OCI-LY3 (cell line): ENCODE measurements at regions not wholly inside any gene's neighbourhood (a gene's known extent, or its start where the extent isn't known, plus 50 kb on each side); places are given as distances from the start of the nearest gene placed in this dataset.
"Not testable (repeated sequence)": the region's sequence is repeated elsewhere in the genome, so short reads cannot be mapped to it uniquely, and the experiment has no call there.

Experiments used
- H2AFZ ChIP-seq: fragments of 200-600, 300-600 bp; shearing (Covaris generic); 2 replicates; pipeline ENCODE4 v1.6.0; 2014; ENCODE audit warnings: antibody characterized with exemption, low read depth, low read length
- H3K27ac ChIP-seq: fragments of 200-600, 300-600 bp; sonication (generic); 2 replicates; pipeline ENCODE4 v1.5.1; 2014; ENCODE audit warnings: mild to moderate bottlenecking, low read length, moderate library complexity, mixed read lengths
- H3K27me3 ChIP-seq: fragments of 200-600, 300-600 bp; sonication (generic); 2 replicates; pipeline ENCODE4 v1.6.1; 2014; ENCODE audit warnings: low read depth, low read length, mixed read lengths
- H3K36me3 ChIP-seq: fragments of 200-600, 300-600 bp; sonication (generic); replicated peaks from 2 replicates; pipeline ENCODE3; 2014; ENCODE audit warnings: low read depth, low read length, mixed read lengths
- H3K4me1 ChIP-seq: fragments of 300-600, 200-600 bp; sonication (generic); 2 replicates; pipeline ENCODE4 v1.6.1; 2014; ENCODE audit warnings: low read length, mixed read lengths
- H3K4me2 ChIP-seq: fragments of 200-600, 300-600 bp; sonication (generic); 2 replicates; pipeline ENCODE4 v1.6.1; 2014; ENCODE audit warnings: low read length, mixed read lengths
- H3K4me3 ChIP-seq: fragments of 300-600, 200-600 bp; sonication (generic); 2 replicates; pipeline ENCODE4 v1.5.1; 2014; ENCODE audit warnings: antibody characterized with exemption, mild to moderate bottlenecking, low read length, moderate library complexity
- H3K79me2 ChIP-seq: fragments of 300-600, 200-600 bp; shearing (Covaris generic); 2 replicates; pipeline ENCODE4 v1.6.1; 2014; ENCODE audit warnings: mild to moderate bottlenecking, low read length, mixed read lengths
- H3K9ac ChIP-seq: fragments of 300-600, 200-600 bp; shearing (Covaris generic); 2 replicates; pipeline ENCODE4 v1.6.0; 2014; ENCODE audit warnings: mild to moderate bottlenecking, low read length, moderate library complexity
- H3K9me3 ChIP-seq: fragments of 200-600, 300-600 bp; shearing (Covaris generic); 2 replicates; pipeline ENCODE4 v1.6.1; 2014; ENCODE audit warnings: low read length, mixed read lengths; ENCODE audit not compliant: insufficient read depth
- H4K20me1 ChIP-seq: fragments of 200-600, 300-600 bp; sonication (generic); 2 replicates; pipeline ENCODE4 v1.6.1; 2016; ENCODE audit warnings: low read length, mixed read lengths; ENCODE audit not compliant: insufficient read depth
- EZH2phosphoT487 ChIP-seq: fragments of 200-600 bp; shearing (Covaris generic); IDR thresholded peaks from 2 replicates; pipeline ENCODE4 v1.6.1; 2018; ENCODE audit warnings: antibody characterized with exemption, mixed run types, low read depth
- TF ChIP-seq, protein P1 (sequence below): fragments of 200-600, 300-600 bp; sonication (generic); IDR thresholded peaks from 2 replicates; pipeline ENCODE4 v1.5.1; 2014; ENCODE audit warnings: antibody characterized with exemption, low read length, low read depth

DNA sequence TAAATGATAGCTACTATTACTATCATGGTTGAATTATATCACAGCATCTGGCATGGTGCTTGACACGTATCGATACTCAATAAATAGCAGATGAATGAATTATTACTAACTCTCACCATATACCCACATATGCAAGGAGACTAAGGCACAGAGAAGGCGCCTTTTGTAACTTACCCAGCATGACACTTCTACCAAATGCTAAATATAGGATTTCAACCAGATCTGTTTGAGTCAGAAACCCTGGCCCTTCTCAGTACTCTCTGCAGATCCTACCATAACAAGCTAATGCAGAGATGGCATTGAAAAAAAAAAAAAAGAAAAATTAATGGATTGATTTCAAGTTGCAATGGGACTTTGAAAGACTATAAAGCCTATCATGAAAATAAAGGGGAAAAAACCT, 219.5 kb downstream of the DHX15 start:
- H3K36me3 ChIP-seq: no peaks in the 10 kb centered on the region
- H3K4me1 ChIP-seq: no peaks in the 10 kb centered on the region
- no peaks in the 10 kb centered on the region for H4K20me1 ChIP-seq
- no peak overlapping the region for H3K4me2 ChIP-seq
- H2AFZ ChIP-seq: no peak overlapping the region
- no peaks in the 10 kb centered on the region for H3K9me3 ChIP-seq
- H3K79me2 ChIP-seq: no peaks in the 10 kb centered on the region
- no peak overlapping the region for H3K9ac ChIP-seq
- no peak overlapping the region for H3K27ac ChIP-seq
- H3K4me3 ChIP-seq: no peak overlapping the region
- no peak for TF ChIP-seq EZH2phosphoT487
- TF ChIP-seq, protein P1, sequence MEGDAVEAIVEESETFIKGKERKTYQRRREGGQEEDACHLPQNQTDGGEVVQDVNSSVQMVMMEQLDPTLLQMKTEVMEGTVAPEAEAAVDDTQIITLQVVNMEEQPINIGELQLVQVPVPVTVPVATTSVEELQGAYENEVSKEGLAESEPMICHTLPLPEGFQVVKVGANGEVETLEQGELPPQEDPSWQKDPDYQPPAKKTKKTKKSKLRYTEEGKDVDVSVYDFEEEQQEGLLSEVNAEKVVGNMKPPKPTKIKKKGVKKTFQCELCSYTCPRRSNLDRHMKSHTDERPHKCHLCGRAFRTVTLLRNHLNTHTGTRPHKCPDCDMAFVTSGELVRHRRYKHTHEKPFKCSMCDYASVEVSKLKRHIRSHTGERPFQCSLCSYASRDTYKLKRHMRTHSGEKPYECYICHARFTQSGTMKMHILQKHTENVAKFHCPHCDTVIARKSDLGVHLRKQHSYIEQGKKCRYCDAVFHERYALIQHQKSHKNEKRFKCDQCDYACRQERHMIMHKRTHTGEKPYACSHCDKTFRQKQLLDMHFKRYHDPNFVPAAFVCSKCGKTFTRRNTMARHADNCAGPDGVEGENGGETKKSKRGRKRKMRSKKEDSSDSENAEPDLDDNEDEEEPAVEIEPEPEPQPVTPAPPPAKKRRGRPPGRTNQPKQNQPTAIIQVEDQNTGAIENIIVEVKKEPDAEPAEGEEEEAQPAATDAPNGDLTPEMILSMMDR: no peak
- no peaks in the 10 kb centered on the region for H3K27me3 ChIP-seq

DNA sequence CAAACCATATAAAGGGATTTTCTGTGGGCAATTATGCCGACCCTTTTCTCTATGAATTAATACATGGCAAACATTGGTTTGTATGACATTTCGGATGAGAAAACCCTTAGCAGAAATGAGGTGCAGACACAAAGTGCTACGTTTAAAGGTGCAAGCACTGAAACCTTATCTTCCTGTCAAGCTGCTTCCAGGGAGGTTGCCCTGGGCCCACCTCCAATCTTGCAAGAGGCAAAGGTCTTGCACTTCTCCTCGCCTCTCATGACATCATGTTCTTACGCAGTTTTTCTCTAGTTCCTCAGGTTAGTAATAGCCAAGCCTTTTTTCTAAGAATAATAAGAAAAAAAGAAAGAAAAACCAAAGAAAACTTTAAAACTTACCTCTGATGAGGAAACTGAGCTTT, 220.1 kb downstream of the DHX15 start:
- Histone ChIP-seq H3K4me3 (no peak overlapping the region), H3K27me3 (no peaks in the 10 kb centered on the region), H3K4me1 (no peaks in the 10 kb centered on the region), H3K9ac (no peak overlapping the region), H3K9me3 (no peaks in the 10 kb centered on the region), H3K79me2 (no peaks in the 10 kb centered on the region), H2AFZ (no peak overlapping the region), H3K4me2 (no peak overlapping the region), H4K20me1 (no peaks in the 10 kb centered on the region), H3K27ac (no peak overlapping the region), H3K36me3 (no peaks in the 10 kb centered on the region)
- TF ChIP-seq, protein P1: no peak
- TF ChIP-seq EZH2phosphoT487: no peak

DNA sequence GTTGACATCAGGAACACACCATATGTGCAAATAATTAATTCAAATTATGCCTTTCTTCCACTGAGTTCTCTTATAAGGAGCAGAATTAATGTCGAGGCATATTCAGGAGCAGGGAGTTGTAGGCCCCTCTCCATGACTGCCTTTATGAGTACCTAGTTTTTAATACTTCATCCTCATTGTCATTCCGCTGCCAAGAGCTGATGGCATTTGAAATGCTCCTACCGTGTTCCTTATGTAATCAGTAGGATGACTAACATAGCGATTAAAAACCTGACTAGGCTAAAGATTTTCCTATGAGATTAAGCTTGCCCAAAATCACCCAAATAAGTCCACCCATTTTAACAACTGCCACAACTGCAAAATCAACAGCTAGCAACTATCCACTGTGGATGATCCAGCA, 220.6 kb downstream of the DHX15 start:
- H3K36me3 ChIP-seq: no peaks in the 10 kb centered on the region
- H3K9ac ChIP-seq: no peak overlapping the region
- no peaks in the 10 kb centered on the region for H3K79me2 ChIP-seq
- H3K27me3 ChIP-seq: no peaks in the 10 kb centered on the region
- no peak overlapping the region for H2AFZ ChIP-seq
- no peak overlapping the region for H3K4me3 ChIP-seq
- no peaks in the 10 kb centered on the region for H3K4me1 ChIP-seq
- H3K9me3 ChIP-seq: no peaks in the 10 kb centered on the region
- no peaks in the 10 kb centered on the region for H4K20me1 ChIP-seq
- TF ChIP-seq, protein P1: no peak
- no peak for TF ChIP-seq EZH2phosphoT487
- no peak overlapping the region for H3K4me2 ChIP-seq
- H3K27ac ChIP-seq: no peak overlapping the region

DNA sequence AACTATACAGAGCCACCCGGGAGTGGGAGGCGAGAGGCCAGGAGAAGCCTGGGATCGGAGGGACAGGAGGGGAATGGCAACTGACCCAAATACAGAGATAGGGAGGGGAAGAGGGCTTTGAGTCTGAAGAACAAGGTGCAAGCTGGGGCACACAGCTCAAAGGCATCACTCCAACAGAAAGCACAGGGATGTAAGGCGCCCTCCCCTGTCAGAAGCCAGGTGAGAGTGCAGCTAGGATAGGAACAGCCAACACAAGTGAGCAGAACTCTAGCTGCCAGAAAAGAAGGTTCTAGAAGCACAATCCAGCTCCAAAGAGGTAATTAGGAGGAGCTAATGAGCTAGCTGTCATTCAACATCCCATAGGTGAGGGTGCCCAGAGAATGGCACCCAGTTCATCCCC, 232.2 kb downstream of the DHX15 start:
- H3K4me3 ChIP-seq: no peak overlapping the region

DNA sequence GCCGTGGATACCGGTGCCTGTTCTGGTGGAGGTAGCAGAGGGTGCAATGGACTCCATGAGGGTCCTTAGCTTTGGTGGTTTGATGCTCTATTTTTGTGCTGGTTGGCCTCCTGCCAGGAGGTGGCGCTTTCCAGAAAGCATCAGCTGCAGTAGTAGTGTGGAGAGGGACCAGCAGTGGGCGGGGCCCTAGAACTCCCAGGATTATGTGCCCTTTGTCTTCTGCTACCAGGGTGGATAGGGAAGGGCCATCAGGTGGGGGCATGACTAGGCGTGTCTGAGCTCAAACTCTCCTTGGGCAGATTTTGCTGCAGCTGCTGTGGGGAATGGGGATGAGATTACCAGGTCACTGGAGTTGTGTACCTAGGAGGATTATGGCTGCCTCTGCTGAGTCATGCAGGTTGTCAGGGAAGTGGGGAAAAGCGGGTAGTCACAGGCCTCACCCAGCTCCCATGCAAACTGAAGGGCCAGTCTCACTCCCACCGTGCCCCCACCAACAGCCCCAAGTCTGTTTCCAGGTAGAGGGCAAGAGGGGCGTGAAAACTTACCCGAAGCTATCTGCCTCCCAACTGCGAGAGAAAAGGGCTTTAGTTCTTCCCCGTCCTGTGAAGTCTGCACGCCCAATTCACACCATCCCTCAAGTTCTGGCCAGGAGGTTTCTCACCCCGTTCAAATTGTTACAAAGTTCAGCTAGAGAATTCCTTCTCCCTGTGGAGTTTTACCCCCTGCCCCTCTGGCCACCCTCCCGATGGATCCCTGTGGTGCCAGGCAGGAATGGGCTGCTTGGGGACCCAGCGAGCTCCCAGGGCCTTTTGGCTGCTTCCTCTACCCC, 235.0 kb downstream of the DHX15 start:
- not testable (repeated sequence) for H3K4me2 ChIP-seq

More for the DNA sequence above, 232.2 kb downstream of the DHX15 start:
- H2AFZ ChIP-seq: no peak overlapping the region
- no peaks in the 10 kb centered on the region for H3K36me3 ChIP-seq
- no peaks in the 10 kb centered on the region for H3K79me2 ChIP-seq
- no peaks in the 10 kb centered on the region for H3K27me3 ChIP-seq
- no peaks in the 10 kb centered on the region for H3K9me3 ChIP-seq
- no peak for TF ChIP-seq EZH2phosphoT487
- TF ChIP-seq, protein P1: no peak
- no peak overlapping the region for H3K9ac ChIP-seq
- no peak overlapping the region for H3K27ac ChIP-seq
- no peak overlapping the region for H3K4me2 ChIP-seq
- no peaks in the 10 kb centered on the region for H4K20me1 ChIP-seq
- no peaks in the 10 kb centered on the region for H3K4me1 ChIP-seq

More for the DNA sequence above, 235.0 kb downstream of the DHX15 start:
- not testable (repeated sequence) for H3K9ac ChIP-seq, H3K4me3 ChIP-seq, H3K27me3 ChIP-seq, H3K79me2 ChIP-seq, H3K36me3 ChIP-seq, H2AFZ ChIP-seq, H4K20me1 ChIP-seq, H3K27ac ChIP-seq, H3K9me3 ChIP-seq, H3K4me1 ChIP-seq
